GM19452 (cell line): ENCODE measurements at regions not wholly inside any gene's neighbourhood (a gene's known extent, or its start where the extent isn't known, plus 50 kb on each side); places are given as distances from the start of the nearest gene placed in this dataset.

Experiments used
- ATAC-seq: cut with Tn5 transposase; IDR thresholded peaks from one replicate; pipeline ENCODE4 v1.9.1; 2021; ENCODE audit not compliant: unreplicated experiment

DNA sequence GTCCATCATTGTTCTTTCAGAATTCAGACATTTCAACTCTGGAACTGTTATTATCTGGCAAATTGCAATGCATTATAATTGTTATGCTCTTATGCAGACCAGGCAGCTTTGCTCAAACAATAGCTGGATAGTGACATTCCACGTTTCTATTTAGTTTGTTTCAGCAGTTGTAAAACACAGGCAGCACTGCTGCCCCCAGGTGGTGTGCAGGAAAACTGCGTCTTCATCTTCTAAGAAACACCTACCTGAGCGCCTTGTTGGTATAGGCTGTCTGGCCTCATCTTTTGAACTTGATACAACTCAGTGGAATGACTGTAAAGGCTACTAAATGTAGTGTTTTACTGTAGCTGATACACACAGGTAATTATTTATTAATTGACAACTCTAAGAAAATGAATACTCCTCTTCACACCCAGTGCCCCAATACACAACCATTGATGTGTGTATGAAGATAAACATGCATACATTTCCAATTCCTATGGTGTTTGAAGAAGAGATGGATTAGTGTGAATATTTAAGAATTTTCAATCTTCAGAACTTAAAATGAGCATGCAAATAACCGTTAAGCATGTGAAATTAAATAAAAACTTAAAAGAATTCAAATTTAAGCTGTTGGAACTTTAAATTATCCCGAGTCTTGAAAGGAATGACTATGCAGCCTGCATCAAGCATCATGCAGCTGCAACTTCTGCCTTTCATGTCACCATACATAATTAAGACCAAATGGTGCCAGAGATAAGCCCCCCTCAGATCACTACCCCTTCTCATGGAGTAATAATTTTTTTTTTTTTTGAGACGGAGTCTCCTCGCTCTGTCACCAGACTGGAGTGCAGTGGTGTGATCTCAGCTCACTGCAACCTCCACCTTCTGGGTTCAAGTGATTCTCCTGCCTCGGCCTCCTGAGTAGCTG, 85.6 kb downstream of the CD8B2 start:
- ATAC-seq = no peak

DNA sequence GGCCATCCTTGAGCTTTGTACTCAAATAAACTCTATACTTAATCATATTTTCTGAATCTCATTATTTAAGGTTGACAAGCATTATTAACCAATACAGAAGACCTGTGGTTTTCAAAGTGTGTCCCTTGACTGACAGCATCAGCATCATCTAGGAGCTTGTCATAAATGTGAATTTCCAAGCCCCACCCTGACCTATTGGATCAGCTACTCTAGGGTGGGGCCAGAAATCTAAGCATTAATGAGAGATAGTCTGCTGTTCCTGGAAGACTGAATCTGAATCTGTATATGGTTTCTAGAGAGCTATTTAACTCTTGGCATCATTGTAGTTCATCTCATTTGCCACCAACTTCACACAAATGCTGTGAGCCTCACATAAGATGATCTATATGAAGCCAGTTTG, 86.6 kb downstream of the CD8B2 start:
- no peak for ATAC-seq

DNA sequence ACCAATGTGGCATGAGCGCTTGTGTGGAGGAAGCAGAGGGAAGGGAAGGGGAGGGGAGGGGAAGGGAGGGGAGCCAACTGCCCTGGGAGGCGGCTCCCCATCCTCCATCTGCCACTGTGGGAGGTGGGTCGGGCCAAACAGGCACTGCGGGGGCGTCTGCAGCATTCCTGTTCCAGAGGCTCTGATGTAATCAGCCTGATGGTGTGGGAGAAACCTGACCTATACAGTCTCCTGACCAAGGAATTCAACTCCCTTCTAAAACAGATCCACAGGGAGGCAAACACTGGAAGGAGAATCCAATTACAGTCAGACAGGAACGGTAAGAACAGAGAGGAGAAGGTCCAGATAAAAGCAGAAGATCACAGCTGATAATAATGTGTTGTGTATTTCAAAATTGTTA, 88.8 kb downstream of the CD8B2 start:
- no peak for ATAC-seq

DNA sequence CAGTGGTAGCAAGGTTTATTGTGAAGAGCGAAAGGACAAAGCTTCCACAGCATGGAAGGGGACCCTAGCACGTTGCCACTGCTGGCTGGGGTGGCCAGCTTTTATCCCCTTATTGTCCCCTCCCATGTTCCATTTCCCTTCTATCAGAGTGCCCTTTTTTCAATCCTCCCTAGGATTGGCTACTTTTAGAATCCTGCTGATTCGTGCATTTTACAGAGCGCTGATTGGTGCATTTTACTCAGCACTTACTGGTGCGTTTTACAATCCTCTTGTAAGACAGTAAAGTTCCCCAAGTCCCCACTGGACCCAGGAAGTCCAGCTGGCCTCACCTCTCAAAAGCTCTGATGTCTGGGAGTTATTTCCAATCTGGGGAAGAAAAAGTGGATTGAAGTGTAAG, 90.1 kb downstream of the CD8B2 start:
- no peak for ATAC-seq

DNA sequence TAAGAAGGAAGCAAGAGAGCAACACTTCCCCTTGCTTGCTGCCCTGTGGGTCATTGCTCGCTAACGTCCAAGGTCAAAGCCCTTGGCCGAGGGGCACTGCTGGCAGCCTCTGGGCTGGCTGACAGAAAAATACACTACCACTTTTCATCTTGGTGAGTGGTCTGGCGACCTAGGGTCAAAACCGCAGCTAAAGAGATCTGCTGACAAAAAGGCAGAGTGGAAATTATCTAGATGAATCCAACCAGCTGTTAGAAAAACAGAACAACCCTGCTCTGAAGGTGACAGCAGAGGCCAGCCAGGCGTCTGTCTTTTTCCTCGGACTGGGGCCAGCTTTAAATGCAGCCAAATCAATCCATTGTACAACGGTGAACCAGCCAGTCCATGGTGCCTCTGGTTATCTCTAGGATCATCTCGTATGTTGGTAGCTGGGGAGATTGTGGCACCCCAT, 92.6 kb downstream of the CD8B2 start:
- ATAC-seq = no peak

DNA sequence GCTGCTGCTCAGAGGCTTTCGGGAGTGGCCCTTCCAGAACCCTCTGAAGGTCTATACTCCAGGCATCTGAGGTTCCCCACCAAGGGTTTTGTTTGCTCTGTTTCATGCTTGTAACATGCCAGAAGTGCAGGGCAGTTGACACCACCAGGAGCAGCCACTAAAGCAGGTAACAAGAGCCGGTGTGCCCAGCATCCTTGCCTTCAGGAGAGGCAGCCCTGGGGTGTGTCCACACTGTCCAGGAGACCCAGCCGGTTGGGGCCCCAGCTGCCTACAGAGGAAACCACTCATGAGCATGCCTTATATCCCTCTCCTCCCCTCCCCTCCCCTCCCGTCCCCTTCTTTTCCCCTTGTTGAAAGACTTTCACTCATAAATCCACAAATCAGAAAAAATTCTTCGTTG, 93.1 kb downstream of the CD8B2 start:
- no peak for ATAC-seq

DNA sequence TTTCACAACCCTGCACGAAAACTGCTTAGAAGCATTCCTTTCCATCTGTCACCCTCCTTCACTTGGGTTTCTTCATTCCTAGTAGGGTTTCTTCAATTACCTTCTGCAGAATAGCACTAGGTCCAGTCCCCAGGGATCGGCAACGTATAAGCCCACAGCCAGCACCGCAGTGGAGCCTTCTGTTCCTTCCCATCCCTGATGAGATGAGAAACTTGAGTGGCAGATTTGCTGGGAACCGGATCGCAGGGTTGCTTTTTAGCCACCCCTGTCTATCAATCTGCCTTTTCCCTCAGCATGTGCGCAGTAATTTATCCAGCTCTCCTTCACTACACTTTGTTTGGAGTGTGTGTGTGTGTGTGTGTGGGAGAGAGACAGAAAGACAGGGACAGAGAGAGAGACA, 94.2 kb downstream of the CD8B2 start:
- no peak for ATAC-seq

DNA sequence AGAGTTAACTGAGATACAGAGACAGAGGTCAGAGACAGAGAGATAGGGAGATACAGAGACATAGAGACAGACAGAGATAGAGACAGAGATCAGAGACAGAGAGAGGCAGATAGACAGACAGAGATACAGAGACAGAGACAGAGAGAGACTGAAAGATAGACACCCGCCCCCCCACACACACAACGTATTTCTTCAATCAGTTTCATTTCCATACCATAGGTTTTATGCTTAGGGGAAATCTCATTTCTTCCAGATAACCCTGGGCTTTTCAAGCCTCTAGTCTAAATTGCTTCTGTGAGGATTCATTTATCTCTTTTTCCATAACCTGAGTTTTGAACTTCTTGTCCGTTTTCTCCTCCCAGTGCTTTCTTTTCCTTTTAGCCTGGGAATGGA, 94.6 kb downstream of the CD8B2 start:
- ATAC-seq = peak; percentile 19

DNA sequence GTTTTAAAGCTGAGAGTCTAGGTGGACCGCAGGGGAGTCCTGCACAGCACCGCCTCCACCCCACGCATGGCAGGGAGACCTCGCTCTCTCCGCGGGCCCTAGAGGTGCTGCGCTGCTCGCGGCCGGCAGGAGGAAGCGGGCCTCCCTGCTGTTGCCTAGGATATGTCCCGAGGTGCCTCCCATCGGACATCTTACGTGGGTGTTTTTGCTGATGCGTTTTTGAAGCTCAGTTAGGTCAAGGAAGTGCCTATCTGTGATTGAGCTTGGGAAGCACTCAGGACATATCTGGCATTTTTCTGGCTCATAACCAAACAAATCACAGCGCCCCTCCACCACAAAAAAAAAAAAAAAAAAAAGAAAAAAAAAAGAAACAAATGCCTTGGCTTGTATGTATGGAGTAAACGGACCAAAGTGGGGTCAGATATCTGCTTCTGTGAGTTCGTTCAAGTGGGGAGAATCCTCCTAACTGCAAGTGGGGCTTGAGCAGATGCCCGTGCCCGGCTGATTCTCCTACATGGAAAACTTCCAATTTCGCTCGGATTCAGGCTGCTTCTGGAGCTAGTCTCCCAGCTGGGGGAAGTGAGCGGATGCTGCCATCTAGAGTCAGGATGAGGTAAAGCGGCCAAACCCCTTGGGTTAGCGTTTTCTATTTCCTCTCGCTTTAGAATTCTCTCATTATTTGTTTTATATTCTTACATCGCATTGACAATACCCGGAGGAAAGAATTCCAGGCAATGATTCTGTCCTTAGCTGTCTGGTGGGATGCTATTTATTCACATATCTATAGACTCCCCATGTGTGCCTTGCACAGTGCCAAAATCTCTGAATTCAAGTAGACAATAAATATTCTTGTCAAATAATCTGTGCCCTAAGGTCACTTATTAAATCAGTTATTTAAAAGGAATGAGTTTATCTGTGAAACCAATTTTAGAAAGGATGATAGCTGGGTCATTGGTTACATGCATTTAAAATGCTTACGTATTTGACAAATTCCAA, 95.3 kb downstream of the CD8B2 start:
- ATAC-seq = peak; percentile 70

DNA sequence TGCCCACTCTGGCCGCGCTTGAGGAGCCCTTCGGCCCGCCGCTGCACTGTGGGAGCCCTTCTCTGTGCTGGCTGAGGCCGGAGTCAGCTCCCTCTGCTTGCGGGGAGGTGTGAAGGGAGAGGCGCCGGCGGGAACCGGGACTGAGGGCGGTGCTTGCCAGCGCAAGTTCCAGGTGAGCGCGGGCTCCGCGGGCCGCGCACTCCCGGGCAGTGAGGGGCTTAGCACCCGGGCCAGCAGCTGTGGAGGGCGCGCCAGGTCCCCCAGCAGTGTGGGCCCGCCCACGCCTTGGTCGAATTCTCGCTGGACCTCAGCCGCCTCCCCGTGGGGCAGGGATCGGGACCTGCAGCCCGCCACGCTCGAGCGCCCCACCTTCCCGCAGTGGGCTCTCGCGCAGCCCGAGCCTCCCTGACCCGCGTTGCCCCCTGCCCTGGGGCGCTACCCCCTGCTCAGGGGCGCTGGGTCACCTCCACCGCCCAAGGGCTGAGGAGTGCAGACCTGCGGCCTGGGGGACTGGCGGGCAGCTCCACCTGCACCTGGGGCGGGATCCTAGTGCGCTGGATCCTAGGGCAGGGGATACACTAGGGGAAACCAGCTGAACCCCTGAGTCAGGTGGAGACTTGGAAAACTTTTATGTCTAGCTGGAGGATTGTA, 97.3 kb downstream of the CD8B2 start:
- no peak for ATAC-seq

DNA sequence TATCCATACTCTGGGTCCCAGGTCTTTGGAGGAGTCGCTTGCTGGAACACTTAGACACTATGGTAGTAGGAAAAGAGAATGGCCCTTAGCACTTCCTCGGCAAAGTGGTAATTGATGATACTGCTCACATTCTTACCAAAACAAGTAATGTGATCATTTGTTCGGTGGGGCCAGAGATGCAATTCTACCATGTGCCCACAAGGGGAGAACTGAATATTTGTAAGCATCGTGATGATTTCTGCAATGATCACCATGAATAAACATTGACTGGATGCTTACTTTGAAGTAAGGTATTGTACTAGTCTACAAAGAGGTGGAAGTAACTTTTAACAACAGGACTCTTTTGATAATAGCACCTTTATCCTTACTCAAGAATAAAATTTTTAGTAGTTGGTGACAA, 109.7 kb downstream of the CD8B2 start:
- ATAC-seq = no peak

DNA sequence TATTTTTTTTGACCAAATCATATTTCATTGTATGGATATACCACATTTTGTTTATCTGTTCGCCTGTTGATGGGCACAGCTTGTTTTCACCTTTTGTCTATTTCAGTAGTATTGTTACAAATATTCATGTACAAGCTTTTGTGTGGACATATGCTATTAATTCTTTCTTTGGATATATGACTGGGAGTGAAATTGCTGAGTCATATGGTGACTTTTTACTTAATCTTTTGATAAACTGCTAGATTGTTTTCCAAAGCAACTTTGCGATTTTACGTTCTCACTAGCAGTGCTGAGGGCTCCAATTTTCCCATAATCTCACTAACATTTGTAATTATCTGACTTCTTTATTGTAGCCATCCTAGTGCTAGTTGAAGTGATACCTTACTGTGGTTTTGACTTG, 112.4 kb downstream of the CD8B2 start:
- ATAC-seq = no peak

DNA sequence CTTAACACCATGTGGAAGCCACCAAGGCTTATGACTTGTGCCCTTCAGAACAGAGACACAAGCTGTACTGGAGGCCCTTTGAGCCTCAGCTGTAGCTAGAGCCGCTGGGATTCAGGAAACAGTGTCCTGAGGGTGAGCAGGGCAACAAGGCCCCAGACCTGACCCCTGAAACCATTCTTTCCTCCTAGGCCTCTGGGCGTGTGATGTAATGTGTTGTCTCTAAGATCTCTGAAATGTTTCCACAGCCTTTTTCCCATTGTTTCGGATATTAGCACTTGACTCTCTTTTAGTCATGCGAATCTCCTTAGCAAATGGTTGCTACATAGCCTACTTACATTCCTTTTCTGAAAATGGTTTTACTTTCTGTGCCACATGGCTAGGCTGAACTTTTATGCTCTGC, 114.9 kb downstream of the CD8B2 start:
- no peak for ATAC-seq

DNA sequence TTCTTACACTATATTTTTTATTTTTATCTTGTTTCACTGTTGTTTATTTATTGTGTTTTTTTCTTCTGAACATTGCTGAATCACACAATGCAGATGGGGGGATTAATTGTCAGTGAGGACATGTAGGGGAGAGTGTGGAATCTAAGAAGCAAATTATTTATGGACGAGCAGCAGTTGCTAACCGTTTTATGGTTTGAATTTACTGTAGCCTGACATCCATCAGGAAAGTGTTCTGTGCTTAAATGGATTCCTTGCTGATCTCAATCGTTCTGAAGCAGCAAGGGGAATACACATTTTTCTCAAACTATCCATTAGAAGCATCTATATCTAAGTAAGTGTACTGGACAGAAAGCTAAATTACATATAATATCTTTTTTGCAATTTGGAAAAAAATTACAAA, 119.5 kb downstream of the CD8B2 start:
- ATAC-seq = no peak

DNA sequence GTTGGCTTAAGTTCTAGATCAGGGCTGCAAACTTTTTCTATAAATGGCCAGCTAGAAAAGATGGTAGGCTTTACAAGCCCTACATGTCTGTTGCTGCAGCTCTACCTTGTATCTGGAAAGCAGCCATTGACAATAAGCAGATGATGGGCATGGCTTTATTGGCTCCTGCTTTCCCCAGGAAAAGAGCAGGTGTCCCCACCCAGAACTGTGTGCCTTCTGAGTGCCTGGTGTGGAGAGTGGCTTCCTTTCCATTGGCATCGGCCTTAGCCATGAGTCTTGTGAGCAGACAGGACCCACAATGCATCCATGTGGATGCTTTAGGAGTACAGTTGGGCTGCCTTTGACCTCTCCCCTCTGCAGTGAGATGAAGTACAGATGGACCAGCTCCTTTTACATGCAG, 120.2 kb downstream of the CD8B2 start:
- no peak for ATAC-seq

DNA sequence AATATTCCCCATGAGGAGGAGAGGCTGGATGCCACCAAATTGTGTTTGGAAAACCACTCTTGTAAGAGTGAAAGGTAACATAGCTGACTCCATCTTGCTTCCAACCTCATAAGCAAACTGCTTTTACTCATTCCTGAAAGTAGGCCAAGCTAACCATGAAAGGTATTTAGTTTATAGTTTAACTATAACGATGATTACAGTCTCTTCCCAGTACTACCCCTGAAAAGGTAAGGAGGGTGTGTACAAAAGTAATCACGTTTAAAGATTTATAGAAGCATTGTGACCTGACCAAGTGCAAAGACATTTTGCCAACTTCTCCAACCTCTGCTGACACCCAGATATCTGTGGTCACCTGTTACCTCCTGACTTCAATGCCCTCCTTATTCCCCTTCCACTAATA, 122.6 kb downstream of the CD8B2 start:
- no peak for ATAC-seq

DNA sequence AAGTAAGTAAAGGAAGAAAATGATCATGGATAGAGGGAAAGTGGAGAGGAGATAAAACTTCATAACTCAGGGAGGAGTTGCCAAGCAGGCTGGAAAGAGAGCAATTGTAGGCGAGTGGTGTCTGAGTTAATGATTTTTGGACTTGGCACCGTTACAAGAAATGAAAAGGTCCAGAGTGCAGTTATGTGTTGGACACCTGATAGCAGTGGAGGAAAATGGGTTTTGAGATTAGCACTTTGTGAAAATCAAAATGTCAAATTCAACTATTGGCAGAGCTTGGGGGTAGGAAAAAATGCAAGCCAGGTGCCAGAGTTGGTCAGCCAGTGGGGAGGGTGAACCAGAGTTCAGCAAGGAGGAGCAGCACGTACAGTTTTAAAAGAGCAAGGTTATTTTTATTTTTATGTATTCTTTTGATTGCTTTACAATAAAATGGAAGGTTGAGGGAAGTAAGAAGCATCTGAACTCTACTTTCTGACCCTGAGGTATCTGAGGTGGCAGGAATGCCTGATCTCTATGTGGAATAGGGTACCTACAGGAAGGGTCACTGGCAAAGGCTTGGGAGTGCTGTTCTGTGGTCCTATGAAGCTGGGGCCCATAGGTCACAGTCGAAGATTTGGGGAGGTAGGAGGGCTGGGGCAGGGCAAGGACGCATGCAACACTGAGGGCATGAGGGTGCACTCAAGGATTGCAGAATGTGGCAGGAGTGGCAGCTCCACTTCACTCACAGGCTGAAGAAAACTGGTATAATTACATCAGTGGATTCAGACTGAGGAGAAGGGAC, 127.5 kb downstream of the CD8B2 start:
- ATAC-seq = no peak

DNA sequence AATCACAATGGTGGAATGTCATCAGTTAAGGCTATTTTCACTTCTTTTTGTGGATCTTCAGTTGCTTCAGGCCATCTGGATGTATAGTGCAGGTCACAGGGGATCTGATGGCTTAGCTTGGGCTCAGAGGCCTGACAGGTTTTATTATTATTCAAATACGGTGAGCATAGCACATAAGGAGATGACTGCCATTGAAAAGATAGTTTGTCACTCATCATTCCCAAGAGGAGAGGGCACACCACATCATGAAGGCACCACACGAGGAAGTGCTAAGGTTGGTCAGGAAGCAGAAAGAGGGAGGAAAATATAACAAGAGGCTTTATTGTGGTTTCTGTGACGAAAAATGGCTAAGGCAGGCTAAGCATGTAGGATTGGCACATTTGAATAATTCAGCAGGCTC, 131.4 kb downstream of the CD8B2 start:
- no peak for ATAC-seq

DNA sequence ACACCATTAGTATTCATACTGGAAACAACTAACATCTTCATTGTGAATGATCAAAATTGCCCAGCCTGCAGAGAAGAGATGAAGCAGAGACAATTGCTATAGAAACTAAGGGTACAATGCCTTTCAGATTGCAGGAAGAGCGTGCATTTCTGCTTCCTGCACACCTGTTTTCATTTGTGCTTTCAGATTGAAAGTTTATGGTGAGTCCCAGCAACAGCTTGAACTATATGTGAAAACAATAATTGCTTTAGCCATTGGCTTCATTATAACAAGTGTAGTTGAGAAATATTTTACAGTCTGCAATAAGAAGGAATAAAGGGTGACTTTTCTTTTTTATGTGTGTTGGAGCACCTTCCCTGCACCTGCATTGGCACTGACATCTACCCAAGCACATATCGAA, 136.3 kb downstream of the CD8B2 start:
- no peak for ATAC-seq

DNA sequence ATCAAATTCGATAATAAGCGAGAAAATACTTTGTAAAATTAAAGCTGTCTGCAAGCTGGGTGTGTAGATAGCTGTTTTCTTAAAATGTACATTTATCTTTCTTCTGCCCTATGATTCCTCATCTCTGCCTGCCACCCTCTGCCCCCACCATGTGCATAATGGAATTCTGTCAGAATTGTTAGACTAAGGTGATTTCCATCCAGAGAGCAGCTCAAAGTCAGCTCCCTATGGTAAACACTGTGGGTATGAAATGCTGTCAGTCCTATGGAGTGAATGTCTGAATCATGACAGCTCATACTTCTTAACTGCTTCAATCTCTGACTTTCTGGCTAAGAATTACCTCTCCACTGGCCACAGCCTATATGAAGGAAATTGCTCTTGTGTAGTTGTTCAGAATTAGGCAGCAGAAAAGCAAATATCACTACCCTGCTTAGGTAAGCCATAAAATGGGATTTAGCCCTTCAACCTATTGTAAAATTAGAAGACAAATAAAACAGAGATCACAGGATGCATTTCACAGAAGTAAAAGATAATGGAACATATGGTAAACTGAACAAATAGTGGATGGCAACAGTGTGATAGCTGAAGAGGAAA, 137.7 kb downstream of the CD8B2 start:
- ATAC-seq = no peak
